ENCODE measurements at regions not wholly inside any gene's neighbourhood (a gene's known extent, or its start where the extent isn't known, plus 50 kb on each side); places are given as distances from the start of the nearest gene placed in this dataset.
"Not testable (repeated sequence)": the region's sequence is repeated elsewhere in the genome, so short reads cannot be mapped to it uniquely, and the experiment has no call there.

DNA sequence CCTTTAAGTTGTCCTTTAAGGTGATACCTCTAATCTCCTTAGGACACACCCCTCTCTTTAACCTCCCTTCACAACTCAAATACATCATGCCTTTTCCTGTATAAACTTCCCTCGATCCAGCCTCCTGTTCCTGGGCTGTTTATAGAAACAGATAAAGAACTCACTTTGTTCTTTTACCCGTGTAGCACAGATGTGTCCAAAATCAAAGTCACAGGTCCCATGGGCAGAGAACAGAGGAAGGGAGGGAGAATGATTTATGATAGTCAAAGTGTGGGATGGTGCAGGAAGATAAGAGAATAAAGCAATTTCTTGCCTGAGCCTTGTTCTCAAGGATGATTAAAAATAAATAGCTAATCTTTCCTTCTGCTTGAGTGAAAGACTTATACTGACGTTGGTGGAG, 50.3 kb upstream of the CABCOCO1 start:
- no peak for DNase-seq

DNA sequence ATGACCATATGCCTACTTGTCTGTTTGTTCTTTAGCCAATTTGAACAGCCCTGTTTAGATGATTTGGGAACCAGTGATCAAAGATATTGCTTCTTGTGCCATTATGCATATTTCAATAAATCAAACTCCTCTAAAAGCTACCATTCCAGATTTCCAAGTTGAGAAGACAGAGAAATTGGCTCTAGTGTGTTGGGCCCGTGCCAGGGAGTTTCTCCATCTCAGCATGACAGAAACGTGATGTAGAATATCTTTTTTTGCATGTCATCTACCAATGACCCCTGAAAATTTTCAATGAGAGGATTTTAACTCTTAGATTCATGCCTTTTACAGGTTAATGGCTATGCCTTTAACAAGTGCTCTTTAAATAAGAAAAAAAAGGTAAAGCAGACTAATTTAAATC, 50.7 kb upstream of the CABCOCO1 start:
- DNase-seq = no peak

DNA sequence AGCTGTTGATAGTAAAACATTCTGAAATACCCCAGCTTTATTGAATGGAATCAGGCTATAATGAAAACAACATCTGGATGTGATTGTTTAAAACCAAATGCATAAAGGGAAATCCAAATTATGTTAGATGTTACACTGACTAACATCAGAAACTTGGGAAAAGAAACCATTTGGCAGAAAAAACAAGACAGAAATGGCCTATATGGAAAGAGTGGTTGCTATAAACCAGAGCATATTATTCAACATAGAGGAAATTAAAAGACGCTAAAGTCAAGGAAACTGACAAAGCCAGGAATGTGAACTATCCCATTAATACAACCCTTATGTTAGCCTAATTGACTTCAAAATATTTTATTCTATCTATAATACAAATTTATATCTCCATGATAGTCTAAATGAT, 53.0 kb upstream of the CABCOCO1 start:
- DNase-seq = peak; percentile 74

DNA sequence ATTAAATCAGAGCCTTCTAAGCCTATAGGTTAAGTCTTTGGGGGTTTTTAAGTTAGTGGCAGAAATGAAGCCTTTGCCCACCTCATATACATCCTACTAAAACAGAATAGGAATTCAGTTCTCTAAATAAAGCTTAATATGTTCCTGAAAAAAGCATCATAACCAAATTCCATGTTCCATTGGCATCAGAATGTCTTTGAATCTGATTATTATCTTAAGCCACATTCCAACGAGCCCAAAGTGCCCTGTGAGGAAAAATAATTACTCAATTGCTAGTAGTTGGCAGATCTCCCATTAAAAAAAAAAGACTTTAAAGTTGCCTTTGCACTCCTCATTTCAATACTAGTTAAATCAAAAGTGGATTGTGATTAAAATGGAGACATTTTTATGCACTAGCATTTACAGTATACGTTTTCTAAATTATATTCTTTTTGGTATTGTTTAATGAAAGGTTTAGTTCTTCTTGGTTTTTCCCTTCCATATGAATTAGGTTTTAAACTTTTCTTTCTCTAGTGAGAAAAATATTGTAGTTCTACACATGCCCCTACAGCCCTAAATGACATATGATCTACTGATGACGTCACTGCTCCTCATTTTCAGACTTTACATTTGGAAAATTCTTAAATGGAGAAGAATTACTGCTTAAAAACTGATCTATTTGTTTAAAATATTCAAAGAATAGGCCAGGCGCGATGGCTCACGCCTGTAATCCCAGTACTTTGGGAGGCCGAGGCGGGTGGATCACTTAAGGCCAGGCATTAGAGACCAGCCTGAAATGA, 54.3 kb upstream of the CABCOCO1 start:
- peak; percentile 64 for DNase-seq

DNA sequence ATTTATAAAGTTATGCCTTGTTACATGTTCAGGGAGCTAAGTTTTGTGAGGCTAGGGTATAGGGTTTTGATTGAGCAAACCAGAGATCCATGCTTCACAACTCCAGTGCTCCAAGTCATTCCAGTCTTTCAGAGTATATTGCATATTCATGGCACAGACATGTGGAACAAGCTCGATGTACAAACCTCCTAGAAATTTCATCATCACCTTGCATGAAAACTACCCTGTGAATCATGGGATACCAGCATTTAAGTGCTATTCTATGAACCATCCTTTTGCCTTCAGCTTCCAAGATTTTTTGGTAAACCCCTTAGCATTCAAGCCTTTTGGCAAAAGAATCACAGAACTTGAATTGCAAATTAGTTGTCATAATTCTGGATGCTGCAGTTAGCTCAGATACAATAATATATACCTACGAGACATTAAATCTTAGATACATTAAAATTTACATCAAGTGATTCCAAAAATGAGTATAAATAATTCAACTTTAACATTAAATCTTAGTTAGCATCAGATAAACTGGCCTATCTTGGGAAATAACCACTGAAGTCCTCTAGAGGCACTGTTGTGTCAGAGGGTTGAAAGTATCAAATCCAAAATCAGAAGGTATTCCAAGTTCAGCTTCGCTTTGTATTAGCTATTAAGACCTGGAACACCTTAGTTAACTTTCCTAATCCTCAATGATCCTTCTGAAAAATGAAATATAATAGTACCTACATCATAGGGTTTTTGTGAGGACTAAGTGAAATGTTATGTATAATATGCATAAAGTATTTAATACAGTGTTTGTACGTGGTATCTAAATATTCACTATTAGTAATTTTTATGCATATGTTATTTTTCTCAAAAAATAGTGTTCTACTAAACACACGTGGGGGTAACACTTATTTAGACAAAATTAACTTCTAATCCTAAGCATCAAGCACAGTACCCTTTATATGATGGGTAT, 55.5 kb upstream of the CABCOCO1 start:
- DNase-seq = no peak

DNA sequence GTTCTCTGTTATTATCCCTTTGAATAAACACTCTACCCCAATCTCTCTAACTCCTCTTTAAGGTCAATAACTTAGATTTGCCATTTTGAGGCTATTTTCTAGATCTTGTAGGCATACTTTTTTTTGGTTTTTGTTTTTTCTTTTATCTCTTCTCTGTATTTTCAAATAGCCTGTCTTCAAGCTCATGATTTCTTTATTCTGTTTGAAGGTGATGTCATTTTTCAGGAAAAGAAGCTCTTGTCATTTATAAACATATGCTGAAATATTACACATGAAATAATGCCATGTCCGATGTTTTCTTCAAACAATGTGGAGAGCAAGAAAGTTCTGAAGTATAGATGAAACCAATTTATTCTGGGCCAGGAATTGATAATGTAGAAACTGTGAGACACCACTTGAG, 57.5 kb upstream of the CABCOCO1 start:
- no peak for DNase-seq

DNA sequence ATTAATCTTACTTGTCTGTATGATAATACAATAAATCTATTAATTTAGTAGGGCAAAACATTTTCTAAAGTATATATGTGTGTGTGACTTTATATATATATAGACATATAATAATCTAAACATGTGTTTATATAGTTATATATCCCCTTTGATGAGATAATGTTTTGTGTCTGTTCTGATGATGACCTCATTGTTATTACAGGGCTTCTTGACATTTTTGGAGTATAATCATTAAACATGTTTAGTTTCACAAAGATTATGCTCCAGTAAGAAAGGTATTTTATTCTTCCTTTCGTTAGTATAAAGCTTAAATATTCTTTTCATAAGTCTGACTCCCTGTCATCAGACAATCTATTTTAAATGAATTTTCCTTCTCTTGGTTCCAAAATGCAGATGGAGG, 62.3 kb upstream of the CABCOCO1 start:
- no peak for DNase-seq

DNA sequence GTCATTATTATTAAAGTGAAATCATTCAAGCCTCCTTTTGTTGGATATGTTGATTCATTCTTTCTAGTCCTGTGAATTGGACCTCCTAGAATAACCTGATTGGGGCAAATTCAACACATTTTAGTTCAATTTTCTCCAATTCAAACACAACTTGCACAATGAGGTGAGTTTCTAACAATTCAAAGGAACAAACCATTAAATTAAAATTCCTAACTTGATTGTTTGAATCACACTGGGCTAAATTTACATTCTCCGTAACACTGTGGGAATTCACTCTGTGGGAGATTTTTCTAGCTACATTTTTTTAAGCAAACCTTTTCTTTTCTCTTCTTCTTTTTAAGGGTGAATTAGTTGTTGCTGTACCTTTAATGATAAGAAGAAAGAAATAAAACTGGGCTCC, 68.3 kb upstream of the CABCOCO1 start:
- no peak for DNase-seq

DNA sequence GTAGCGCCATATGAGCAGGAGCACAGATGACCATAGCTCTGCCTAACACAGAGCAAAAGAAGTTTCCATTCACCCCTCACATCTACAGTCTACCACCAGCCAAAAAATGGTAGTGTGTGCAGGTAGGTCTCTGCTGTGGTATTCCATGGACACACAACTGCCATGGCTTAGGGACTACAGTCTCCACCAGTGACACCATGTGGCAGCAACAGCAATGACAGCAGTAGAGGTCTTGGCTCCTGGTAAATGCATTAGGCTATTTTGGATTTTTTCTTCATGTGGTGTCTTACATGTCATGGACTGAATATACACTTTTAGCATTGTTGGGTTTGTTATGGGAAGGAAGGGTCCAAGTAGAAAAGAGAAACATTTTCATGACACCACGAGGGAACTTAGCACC, 70.1 kb upstream of the CABCOCO1 start:
- peak; percentile 27 for DNase-seq

DNA sequence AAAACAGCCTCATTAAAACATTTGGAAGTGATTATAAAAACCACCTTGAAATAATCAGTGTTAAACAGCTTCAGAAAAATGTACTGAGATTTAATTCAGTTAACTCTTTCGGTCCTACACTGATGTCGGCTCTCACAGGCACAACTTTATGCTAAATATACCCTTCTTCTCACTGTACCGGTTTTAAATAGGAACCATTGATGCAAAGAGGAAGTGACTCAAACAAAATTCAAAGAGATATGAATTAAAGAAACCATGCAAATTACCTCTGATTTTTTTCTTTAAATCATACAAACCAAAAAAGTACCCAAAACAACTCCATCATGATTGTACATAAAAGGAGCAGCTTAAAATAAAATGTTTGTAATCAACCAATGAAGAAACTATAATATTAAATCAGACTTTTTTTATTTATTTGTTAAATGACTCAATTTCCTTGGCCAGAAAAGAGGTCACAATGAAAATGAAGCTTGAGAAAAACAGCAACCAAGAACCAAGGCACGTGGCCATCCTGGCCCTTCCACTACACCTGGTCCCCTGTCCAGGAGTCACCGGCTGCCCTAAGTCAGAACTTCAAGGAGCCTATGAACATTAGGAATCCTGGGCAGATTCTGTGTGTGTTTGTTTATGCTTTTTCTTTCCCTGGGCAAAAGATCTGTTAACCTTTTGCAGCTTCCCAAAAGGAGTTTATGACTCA, 73.0 kb upstream of the CABCOCO1 start:
- DNase-seq = no peak

DNA sequence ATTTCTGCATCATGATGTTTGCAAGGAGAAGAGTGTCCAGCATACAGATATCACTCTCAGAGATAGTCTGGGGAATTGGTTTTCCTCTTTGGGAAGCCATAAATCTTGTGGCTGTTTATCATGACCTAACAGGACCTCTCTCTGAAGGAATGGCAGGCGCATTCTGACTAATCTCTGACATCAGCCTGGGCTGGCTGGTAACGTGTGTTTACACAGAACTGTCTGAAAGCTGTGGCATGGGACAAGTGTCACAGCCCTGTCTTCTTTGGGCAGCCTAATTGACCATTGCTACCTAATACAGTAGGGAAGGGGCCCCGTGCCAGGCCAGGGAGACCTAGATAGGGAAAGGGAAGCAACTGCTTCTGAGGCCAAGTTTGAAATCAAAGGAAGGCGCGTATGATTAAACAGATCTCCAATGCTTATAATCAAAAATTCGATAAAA, 73.9 kb upstream of the CABCOCO1 start:
- DNase-seq = peak; percentile 21

DNA sequence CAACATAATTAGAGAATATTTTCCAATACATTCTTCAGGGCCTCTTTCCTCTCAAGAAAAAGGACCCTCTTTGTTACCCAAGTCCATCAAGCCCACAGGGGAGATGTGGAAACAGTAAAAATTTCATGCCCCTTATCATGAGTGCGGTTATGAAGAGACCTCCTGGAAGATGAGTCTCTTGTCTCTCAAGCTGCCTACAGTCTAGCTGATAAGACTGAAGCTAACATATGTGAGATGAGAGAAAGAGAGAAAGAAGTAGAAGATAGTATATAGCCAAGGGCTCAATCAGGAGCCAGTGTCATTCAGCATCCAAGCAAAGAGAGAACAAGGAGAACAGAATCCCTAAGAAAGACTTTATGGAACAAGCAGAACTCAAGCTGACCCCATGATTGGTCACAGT, 75.9 kb upstream of the CABCOCO1 start:
- DNase-seq = no peak

DNA sequence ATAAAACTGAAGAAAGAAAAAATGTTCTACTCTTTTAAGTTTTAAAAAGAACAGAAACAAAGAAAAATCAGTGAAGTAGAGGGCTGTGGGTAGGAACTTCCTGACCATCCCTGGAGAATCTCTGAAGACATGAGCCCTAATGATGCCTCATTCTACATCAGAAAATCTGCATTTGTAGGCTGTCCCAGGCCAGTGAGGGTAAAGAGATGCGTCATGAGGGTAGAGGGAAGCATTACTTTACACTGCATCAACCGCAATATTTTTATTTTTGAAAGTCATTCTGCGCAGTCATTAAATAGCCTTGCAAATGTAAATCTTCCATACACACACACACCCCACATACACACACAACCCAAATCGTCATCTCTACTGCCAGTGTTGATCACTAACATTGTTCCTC, 82.1 kb upstream of the CABCOCO1 start:
- no peak for DNase-seq

DNA sequence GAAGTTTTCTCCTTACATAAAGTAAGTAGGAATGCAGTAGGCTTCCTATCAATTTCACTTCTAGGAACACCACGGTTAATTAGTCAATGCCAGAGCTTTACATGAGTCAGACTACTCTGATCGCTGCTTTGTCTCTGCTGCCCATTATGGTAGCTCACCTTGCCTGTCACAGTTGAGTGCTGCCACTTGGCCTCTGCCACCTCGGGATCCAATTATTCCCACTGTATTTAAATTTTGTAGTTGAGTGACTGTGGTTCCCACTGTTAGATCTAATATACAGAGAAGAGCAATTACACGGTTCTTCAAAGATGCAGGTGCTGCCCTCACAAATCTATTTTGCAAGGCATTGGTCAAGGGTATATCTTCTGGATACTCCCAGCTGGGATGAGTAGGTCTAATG, 92.5 kb upstream of the CABCOCO1 start:
- DNase-seq = not testable (repeated sequence)

DNA sequence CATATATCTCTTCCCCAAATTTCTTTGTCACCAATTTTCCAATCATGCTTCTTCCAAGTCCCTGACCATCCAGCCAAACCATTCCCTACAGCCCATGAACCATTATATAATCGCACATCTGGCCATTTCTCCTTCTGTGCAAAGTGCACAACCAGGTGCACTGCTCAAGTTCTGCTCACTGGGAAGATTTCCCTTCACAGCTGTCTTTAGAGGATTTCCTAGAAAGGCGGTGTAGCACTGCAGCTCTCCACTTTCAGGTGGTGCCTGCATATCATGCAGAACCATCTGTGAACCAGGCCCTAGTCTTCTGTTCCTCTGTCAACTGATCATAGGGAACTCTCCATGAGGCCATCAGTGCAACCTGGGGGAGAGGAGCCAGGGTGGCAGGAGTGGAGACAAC, 95.0 kb upstream of the CABCOCO1 start:
- DNase-seq = no peak

DNA sequence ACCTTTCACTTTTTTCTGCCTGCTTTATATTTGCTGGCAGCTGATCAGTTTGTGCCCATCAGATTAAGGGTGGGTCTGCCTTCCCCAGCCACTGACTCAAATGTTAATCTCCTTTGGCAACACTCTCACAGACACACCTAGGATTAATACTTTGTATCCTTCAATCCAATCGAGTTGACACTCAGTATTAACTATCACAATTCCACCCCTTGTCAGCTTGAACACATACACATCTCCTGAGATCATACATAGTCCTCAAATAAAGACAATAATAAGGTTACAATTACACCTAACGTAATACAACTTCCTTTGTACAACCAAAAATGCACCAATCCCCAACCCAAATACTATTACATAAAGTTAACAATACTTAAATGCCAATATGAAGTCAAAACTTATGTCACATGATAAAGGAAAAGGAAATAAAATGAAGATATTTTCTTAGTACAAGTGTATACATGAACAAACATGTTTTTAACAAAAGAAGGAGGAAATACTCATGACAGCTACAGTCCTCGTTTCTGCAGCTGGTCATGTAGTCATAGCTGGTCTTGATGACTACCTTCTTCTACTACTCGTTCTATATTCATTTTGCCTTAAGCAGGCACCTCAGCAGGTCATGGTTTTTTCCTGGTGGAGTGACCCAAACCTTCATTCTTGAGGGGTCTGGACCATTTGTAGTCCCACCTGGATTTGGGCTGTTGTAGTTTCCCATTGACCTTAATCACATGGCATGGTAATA, 96.7 kb upstream of the CABCOCO1 start:
- DNase-seq = no peak

DNA sequence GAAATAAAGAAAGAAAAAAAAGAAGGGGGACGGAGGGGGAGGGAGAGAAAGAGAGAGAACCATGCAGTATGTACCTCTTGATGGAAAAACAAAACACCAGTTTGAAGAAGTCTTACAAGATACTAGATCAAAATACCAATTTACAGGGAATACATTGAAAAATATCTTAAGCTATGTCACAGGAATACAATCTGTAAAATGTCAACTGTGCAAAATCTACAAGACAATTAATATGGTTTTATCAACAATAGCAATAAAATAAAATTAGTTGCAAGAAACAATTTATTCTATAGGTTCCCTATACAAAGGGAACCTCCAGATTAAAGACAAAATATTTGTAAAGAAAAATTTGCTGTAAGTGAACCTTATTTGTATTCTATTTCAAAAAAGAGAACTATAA, 98.3 kb upstream of the CABCOCO1 start:
- DNase-seq = no peak

DNA sequence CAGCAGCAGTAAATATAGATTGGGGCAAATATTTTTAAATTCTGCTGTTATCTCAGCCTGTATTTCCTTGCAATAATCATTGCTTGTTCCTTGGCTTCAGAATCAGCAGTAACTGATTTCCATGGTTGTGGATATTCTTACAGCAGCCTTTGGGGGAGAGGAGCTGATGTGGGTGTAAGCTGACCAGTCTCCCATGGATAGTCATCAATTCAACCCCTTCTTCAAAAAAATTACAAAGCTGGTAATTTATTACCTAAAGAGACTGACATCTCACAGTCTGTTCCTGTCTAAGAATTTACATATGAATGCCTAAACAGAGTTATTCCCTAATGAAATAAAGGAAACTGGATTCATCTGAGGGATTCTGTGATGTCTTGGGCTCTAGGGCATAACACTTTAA, 103.1 kb upstream of the CABCOCO1 start:
- DNase-seq = no peak

DNA sequence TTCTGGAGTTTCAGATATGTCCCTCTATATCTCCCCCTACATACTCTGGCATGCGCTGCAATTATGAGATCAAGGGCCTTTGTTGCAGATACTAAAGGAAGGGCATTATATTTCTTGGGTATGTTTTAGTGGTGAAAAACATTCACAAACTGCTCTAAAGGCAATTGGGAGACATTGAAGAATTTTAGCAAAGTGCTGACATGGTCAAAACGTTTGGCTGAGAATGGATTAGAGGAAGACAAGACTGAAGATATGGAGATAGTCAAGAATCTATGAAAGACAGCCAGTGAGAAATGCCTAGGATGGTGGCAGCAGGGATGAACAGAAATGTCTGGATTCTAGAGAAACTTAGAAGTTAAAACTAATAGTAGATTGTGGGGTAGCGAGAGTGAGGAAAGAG, 104.5 kb upstream of the CABCOCO1 start:
- no peak for DNase-seq

DNA sequence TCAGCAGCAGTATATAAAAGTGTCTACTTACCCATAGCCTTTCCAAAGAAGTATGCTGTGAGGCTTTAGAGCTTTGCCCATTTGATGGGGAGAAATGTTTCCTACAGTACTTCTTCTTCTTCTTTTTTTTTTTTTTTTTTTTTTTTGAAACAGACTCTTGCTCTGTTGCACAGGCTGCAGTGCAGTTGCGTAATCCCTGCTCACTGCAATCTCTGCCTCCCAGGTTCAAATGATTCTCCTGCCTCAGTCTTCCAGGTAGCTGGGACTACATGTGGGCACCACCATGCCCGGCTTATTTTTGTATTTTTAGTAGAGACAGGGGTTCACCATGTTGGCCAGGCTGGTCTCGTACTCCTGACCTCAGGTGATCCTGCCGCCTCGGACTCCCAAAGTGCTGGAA, 101.7 kb upstream of the TMEM26 start:
- no peak for DNase-seq

DNA sequence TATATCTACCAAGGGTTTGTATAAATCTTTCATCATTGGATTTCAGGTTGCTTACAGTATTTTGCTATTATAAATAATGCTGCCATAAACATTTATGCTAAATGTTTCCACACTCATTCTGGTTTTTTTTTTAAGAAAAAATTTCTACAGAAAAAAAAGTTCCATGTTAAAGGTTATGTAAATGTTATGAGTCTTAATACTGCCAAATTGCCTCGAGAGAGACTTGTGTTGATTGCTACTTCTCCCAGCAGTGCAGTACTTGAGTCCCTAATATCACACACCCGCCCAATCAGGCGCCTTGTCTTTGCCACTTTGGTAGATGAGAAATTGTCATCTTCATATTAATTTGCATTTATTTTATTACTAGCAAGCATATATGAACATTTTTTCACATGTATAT, 96.7 kb upstream of the TMEM26 start:
- no peak for DNase-seq

DNA sequence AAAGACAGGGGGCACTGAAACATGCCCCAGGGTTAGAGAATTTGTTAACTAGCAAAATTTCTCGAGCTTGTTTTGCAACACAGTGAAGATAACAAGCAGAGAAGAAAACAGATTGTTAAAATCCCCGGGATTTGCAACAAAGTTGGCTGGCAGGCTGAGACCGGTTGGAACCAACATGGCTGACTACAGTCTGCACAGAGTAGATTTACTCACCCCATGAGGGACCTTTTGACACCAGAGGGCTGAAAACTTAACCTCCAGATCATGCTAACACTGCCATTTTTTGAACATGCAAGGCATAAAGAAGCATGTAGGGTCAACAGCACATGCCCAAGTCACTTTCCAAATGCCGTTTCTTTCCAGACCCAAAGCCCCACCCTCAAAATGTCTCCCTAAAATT, 95.2 kb upstream of the TMEM26 start:
- no peak for DNase-seq

DNA sequence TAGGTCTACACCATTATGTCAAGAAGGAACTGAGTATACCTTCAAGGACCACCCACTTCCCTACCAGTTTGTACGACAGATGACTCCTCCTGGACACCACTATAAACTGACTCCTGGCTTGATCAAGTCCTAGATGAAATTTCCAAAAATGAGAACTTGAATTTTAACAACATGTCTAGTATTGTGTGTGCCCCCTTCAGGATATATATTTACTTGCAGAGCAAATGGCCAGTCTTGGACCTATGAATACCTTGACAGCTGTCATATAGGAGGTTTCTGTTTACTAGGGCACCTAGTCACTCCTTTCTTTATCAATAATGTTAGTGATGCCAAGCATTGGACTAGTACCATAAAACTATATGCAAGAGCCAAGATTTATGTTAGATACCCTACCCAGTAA, 94.1 kb upstream of the TMEM26 start:
- no peak for DNase-seq
